HepG2 (cell line): ENCODE measurements at regions not wholly inside any gene's neighbourhood (a gene's known extent, or its start where the extent isn't known, plus 50 kb on each side); places are given as distances from the start of the nearest gene placed in this dataset. TPM values are rescaled to one million over a fixed set of nuclear protein-coding genes. Genes with fewer than 3 reads are reported as not detected.
"Not testable (repeated sequence)": the region's sequence is repeated elsewhere in the genome, so short reads cannot be mapped to it uniquely, and the experiment has no call there.

Experiments
- ATAC-seq: fragments of 200-7000 bp; cut with Tn5 transposase; 3 replicates; pipeline ENCODE4 v1.9.1; 2020; ENCODE audit warnings: mild to moderate bottlenecking, moderate library complexity
- BruUV-seq: library from RNA; stranded (reverse); fragments of 400-500 nt; replicated peaks from 2 replicates; lab custom pipeline; 2021; lab: Mats Ljungman, UMichigan
- CTCF ChIA-PET: fragments of 300-600 bp; formaldehyde crosslinking; extraction: SDS; loops from one replicate; lab custom pipeline; 2021; ENCODE audit warnings: low total read pairs, inconsistent platforms, low intra/inter-chr PET ratio; lab: Yijun Ruan, JAX
- POLR2A ChIA-PET: fragments of 350-600 bp; sonication (Branson Sonifier 250); formaldehyde crosslinking; loops from one replicate; lab custom pipeline; 2020; ENCODE audit warnings: antibody characterized with exemption, inconsistent platforms; lab: Yijun Ruan, JAX
- DNase-seq: peaks from one replicate; pipeline ENCODE4 v3.0.0-alpha.2; 2015; ENCODE audit warnings: low spot score
- FAIRE-seq: peaks from 3 replicates; lab custom pipeline; 2011; peaks lifted over from hg19 to GRCh38; lab: Jason Lieb, UNC
- H2AFZ ChIP-seq: one replicate; pipeline ENCODE4 v1.6.1; 2011; ENCODE audit warnings: low read length, inconsistent platforms
- H3K27ac ChIP-seq: fragments of 300-600 bp; 3 replicates; pipeline ENCODE4 v1.8.0; 2011; ENCODE audit warnings: mixed run types, mild to moderate bottlenecking, mixed read lengths, low read length, inconsistent platforms; ENCODE audit not compliant: insufficient read depth; ENCODE audit errors: extremely low read length
- H3K27me3 ChIP-seq, 2 experiments: fragments of 200-600 bp in 1 of 2; 2 replicates in 1 of 2; 3 replicates in 1 of 2; pipeline versions ENCODE4 v1.6.0 to v1.8.0; 2011; ENCODE audit warnings: low read length in 2 of 2, mild to moderate bottlenecking in 2 of 2, moderate library complexity in 2 of 2, inconsistent platforms in 1 of 2; ENCODE audit not compliant: insufficient read depth in 2 of 2, control insufficient read depth in 1 of 2
- H3K36me3 ChIP-seq, 2 experiments: fragments of 200-600 bp in 1 of 2; replicated peaks in 1 of 2; 2 replicates in 1 of 2; 3 replicates in 1 of 2; pipeline versions ENCODE4 v1.5.1 to v1.8.0; 2011; ENCODE audit warnings: low read length in 2 of 2, inconsistent platforms in 1 of 2; ENCODE audit not compliant: insufficient read depth in 2 of 2, control insufficient read depth in 1 of 2
- H3K4me1 ChIP-seq: 2 replicates; pipeline ENCODE4 v1.5.1; 2012; ENCODE audit warnings: low read length, inconsistent platforms; ENCODE audit not compliant: insufficient read depth
- H3K4me2 ChIP-seq: 2 replicates; pipeline ENCODE4 v1.6.0; 2011; ENCODE audit warnings: low read depth, low read length, inconsistent platforms
- H3K4me3 ChIP-seq, 3 experiments: fragments of 200-600 bp in 1 of 3; sonication (generic), shearing (Covaris generic) in 1 of 3; replicated peaks in 1 of 3; 2 replicates each; pipeline ENCODE4 v1.5.1; 2011 to 2016; ENCODE audit warnings: low read length in 3 of 3, inconsistent platforms in 2 of 3, low read depth in 2 of 3, mild to moderate bottlenecking in 2 of 3, control low read depth in 1 of 3, mixed read lengths in 1 of 3; ENCODE audit not compliant: insufficient read depth in 1 of 3
- H3K79me2 ChIP-seq: one replicate; pipeline ENCODE4 v1.6.1; 2011; ENCODE audit warnings: low read length, inconsistent platforms; ENCODE audit not compliant: insufficient read depth
- H3K9ac ChIP-seq: 2 replicates; pipeline ENCODE4 v1.6.0; 2011; ENCODE audit warnings: mild to moderate bottlenecking, low read depth, low read length, inconsistent platforms; ENCODE audit not compliant: insufficient read depth
- H3K9me3 ChIP-seq: 2 replicates; pipeline ENCODE4 v1.5.1; 2012; ENCODE audit warnings: mild to moderate bottlenecking, low read length
- H4K20me1 ChIP-seq: 2 replicates; pipeline ENCODE4 v1.6.0; 2011; ENCODE audit warnings: inconsistent platforms, mild to moderate bottlenecking, low read length, moderate library complexity; ENCODE audit not compliant: insufficient read depth
- SOX13 ChIP-seq, 3 experiments: fragments of 450-650 bp in 1 of 3; sonication (generic) in 1 of 3; formaldehyde crosslinking in 1 of 3; IDR thresholded peaks in 2 of 3; conservative IDR thresholded peaks in 1 of 3; 2 replicates each; pipeline versions ENCODE4 v1.5.0 to v1.6.1; 2016 to 2020; ENCODE audit warnings: antibody characterized with exemption in 1 of 3, mild to moderate bottlenecking in 1 of 3, missing compliant biosample characterization in 1 of 3, missing genetic modification reagents in 1 of 3, moderate library complexity in 1 of 3
- TERF1 ChIP-seq: sonication (generic); formaldehyde crosslinking; IDR thresholded peaks from 2 replicates; pipeline ENCODE4 v1.8.0; 2022; ENCODE audit warnings: mild to moderate bottlenecking, missing genetic modification reagents, moderate library complexity
- ZFP90 ChIP-seq: sonication (generic); formaldehyde crosslinking; IDR thresholded peaks from 2 replicates; pipeline ENCODE4 v1.8.0; 2022; ENCODE audit warnings: missing genetic modification reagents, mild to moderate bottlenecking, inconsistent platforms, borderline replicate concordance
- whole genome bisulfite sequencing: methylation state at CpG from one replicate; pipeline ENCODE4 v1.1.6; 2017; ENCODE audit warnings: low lambda C conversion rate; 5-methylcytosine and 5-hydroxymethylcytosine counted together
- in situ Hi-C: cut with HindIII; loops from 2 replicates; pipeline ENCODE4 v1.10.0; 2017; ENCODE audit warnings: low pct_unique_long_range_greater_than_20kb; ENCODE audit not compliant: extremely low pct_ligation_motif_present
- intact Hi-C: fragments of 100-400 bp; cut with micrococcal nuclease; formaldehyde crosslinking; loops from one replicate; pipeline ENCODE4 v1.10.0; 2022; ENCODE audit not compliant: unreplicated experiment
- microRNA counts: library from miRNA; unstranded; fragments of <30 nt; microRNA quantifications from one replicate; lab custom pipeline; 2015
- microRNA-seq: library from miRNA; unstranded; fragments of <30 nt; microRNA quantifications from one replicate; pipeline ENCODE4, GENCODE V29; 2020
- small RNA-seq, 3 experiments: library from RNA; depleted of rRNA; stranded (forward); fragments of <200 nt; gene quantifications; one replicate each; pipeline ENCODE3, GENCODE V24; 2012; ENCODE audit warnings: low read depth in 2 of 3, low replicate concordance in 1 of 3; ENCODE audit not compliant: insufficient read length in 3 of 3, insufficient read depth in 2 of 3

GRCh38 chr1:9941-10717 lies 441.3 kb downstream of the OR4F29 start:
- DNase-seq; in situ Hi-C loops; H3K4me3 ChIP-seq; H2AFZ ChIP-seq; H4K20me1 ChIP-seq; H3K9me3 ChIP-seq; H3K27me3 ChIP-seq; H3K79me2 ChIP-seq; POLR2A ChIA-PET; H3K4me1 ChIP-seq; H3K4me2 ChIP-seq; intact Hi-C loops; H3K36me3 ChIP-seq; CTCF ChIA-PET; BruUV-seq; H3K27ac ChIP-seq; H3K9ac ChIP-seq; TF ChIP-seq SOX13 (CRISPR knock-in tag; conservative IDR thresholded peaks at IDR 0.05 in 1 of 2, IDR thresholded peaks at IDR 0.05 in 1 of 2): not testable (repeated sequence)
- 0 out of 2 replicates have a peak, but pooled peaks have one; percentile 35 for TF ChIP-seq ZFP90
- TF ChIP-seq TERF1 (CRISPR knock-in tag), result peak; percentile 100
- peak; percentile 54; the same call in 1 of the 2 replicates for TF ChIP-seq SOX13 (IDR thresholded peaks at IDR 0.05)
- ATAC-seq, result peak; percentile 51; the same call in 2 of the 3 replicates
- FAIRE-seq, result peak; percentile 26
- WGBS, result 20% methylated on average over 1 of the region's 37 CpGs

MicroRNAs in the stretch of these regions (microRNA counts, 767-probe panel; counts per million panel counts)
- not detected for microRNA hsa-miR-1302 (lab: Ali Mortazavi, UCI)

Small RNA genes in the stretch of these regions (microRNA-seq; reads per million reads assigned to microRNA genes)
- gene MIR6859-1 (not detected), gene MIR6859-2 (not detected)

Small RNA genes in the stretch of these regions (small RNA-seq; reads per million reads assigned to genes)
- gene AL627309.7, result 0 reads per million in 3 experiments
- 0 reads per million in 3 experiments for gene MIR6859-1
- 0 reads per million in 3 experiments for gene MIR6859-2
- gene RNU6-1100P, result 0 reads per million in 3 experiments
